Osteoblast (primary cell): ENCODE measurements at regions not wholly inside any gene's neighbourhood (a gene's known extent, or its start where the extent isn't known, plus 50 kb on each side); places are given as distances from the start of the nearest gene placed in this dataset.

ENCODE experiments used
- DNase-seq: peaks from one replicate; pipeline ENCODE4 v3.0.0; 2011; ENCODE audit warnings: low spot score, mixed read lengths; ENCODE audit not compliant: insufficient read length; ENCODE audit errors: missing footprints
- H2AFZ ChIP-seq: 2 replicates; pipeline ENCODE4 v1.6.0; 2011; ENCODE audit warnings: mild to moderate bottlenecking, low read length
- H3K27ac ChIP-seq: 2 replicates; pipeline ENCODE4 v1.5.1; 2011; ENCODE audit warnings: mild to moderate bottlenecking, low read depth, low read length, moderate library complexity
- H3K27me3 ChIP-seq: 2 replicates; pipeline ENCODE4 v1.6.0; 2012; ENCODE audit warnings: mild to moderate bottlenecking, control low read depth, inconsistent platforms, low read length, moderate library complexity; ENCODE audit not compliant: insufficient read depth
- H3K36me3 ChIP-seq: 2 replicates; pipeline ENCODE4 v1.5.1; 2011; ENCODE audit warnings: mild to moderate bottlenecking, low read length, control low read depth, moderate library complexity; ENCODE audit not compliant: insufficient read depth
- H3K4me1 ChIP-seq: 2 replicates; pipeline ENCODE4 v1.5.1; 2011; ENCODE audit warnings: mild to moderate bottlenecking, low read length, control low read depth, moderate library complexity; ENCODE audit not compliant: insufficient read depth
- H3K4me2 ChIP-seq: 2 replicates; pipeline ENCODE4 v1.6.0; 2011; ENCODE audit warnings: mild to moderate bottlenecking, low read length; ENCODE audit not compliant: insufficient read depth
- H3K4me3 ChIP-seq: fragments of 200-600 bp; sonication (generic); 3 replicates; pipeline ENCODE4 v1.5.1; 2012; ENCODE audit warnings: mild to moderate bottlenecking, low read length, inconsistent platforms; ENCODE audit not compliant: insufficient read depth
- H3K79me2 ChIP-seq: 2 replicates; pipeline ENCODE4 v1.6.0; 2012; ENCODE audit warnings: mild to moderate bottlenecking, low read length, control low read depth, inconsistent platforms; ENCODE audit not compliant: insufficient read depth
- H3K9me3 ChIP-seq: 2 replicates; pipeline ENCODE4 v1.5.1; 2011; ENCODE audit warnings: low read depth, low read length, control low read depth
- H4K20me1 ChIP-seq: 2 replicates; pipeline ENCODE4 v1.6.0; 2012; ENCODE audit warnings: mild to moderate bottlenecking, low read length, control low read depth; ENCODE audit not compliant: insufficient read depth
- TF ChIP-seq, protein P1 (sequence below): IDR thresholded peaks from 2 replicates; pipeline ENCODE4 v1.5.1; 2011; ENCODE audit warnings: mild to moderate bottlenecking, low read depth, low read length, moderate library complexity; ENCODE audit errors: extremely low read depth

DNA sequence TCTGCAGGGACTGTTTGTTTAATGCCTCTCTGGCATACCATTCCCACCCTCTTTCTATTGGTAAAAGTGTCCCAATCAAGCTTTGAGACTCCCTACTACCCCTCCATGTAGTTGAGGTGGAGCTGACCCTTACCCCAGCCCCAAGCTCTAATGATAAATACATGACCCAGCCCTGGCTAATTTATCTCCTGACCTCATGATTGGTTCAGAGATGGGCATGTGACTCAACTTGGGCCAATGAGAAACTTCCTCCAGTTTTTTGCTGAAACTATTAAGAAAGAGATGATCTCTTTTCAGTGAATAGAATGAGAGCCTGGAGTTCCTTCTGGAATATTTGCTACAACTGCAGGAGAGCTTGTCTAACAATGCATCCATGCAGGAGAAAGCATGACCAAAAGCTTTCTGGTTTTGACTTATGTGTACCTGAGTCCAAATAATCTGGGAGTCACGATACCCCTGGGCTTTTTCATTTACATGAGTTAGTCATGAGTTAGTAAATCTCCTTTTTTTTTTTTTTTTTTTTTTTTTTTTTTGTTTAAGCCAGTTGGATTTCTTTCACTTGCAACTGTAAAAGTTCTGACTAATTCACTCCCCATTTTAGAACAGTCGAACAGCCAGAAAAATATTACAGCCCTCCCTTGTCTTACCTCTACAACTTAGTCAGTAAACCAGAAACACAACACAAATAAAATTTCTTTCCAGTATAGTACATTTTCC lies 66.5 kb upstream of the TLK1 start:
- Histone ChIP-seq H3K36me3 (no peaks in the 10 kb centered on the region), H3K27me3 (no peaks in the 10 kb centered on the region), H3K9me3 (no peaks in the 10 kb centered on the region), H3K4me3 (no peak overlapping the region), H4K20me1 (no peaks in the 10 kb centered on the region), H3K4me1 (peaks cover 21% of the 10 kb centered on the region), H3K4me2 (peak overlapping the region; percentile 9), H2AFZ (no peak overlapping the region), H3K79me2 (no peaks in the 10 kb centered on the region), H3K27ac (no peak overlapping the region)
- TF ChIP-seq, protein P1, sequence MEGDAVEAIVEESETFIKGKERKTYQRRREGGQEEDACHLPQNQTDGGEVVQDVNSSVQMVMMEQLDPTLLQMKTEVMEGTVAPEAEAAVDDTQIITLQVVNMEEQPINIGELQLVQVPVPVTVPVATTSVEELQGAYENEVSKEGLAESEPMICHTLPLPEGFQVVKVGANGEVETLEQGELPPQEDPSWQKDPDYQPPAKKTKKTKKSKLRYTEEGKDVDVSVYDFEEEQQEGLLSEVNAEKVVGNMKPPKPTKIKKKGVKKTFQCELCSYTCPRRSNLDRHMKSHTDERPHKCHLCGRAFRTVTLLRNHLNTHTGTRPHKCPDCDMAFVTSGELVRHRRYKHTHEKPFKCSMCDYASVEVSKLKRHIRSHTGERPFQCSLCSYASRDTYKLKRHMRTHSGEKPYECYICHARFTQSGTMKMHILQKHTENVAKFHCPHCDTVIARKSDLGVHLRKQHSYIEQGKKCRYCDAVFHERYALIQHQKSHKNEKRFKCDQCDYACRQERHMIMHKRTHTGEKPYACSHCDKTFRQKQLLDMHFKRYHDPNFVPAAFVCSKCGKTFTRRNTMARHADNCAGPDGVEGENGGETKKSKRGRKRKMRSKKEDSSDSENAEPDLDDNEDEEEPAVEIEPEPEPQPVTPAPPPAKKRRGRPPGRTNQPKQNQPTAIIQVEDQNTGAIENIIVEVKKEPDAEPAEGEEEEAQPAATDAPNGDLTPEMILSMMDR, result no peak
- no peak for DNase-seq

DNA sequence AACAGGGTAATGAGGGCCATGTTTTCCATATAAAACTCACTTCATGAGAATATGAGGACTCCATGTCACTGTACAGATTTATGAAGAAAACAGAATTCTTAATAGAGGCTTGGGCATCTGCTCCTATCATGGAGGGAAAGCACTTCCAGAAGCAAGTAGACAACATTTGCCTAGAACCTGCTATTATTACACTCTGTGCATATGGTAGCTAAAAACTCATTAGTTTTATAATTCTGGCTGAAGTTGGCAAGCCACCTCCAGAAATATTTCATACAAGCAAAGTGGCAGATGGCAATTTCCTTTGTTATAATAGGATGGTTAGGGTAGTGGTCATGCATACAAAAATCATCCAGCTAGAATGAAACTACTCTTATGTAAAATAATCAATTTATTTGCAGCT lies 65.8 kb upstream of the TLK1 start:
- no peak overlapping the region for H3K4me3 ChIP-seq
- H3K9me3 ChIP-seq, result no peaks in the 10 kb centered on the region
- H3K4me1 ChIP-seq, result peaks cover 21% of the 10 kb centered on the region
- DNase-seq, result no peak
- no peak overlapping the region for H3K27ac ChIP-seq
- H3K36me3 ChIP-seq, result no peaks in the 10 kb centered on the region
- no peaks in the 10 kb centered on the region for H3K27me3 ChIP-seq
- no peaks in the 10 kb centered on the region for H3K79me2 ChIP-seq
- H3K4me2 ChIP-seq, result no peak overlapping the region
- TF ChIP-seq, protein P1, result no peak
- no peak overlapping the region for H2AFZ ChIP-seq
- H4K20me1 ChIP-seq, result no peaks in the 10 kb centered on the region

DNA sequence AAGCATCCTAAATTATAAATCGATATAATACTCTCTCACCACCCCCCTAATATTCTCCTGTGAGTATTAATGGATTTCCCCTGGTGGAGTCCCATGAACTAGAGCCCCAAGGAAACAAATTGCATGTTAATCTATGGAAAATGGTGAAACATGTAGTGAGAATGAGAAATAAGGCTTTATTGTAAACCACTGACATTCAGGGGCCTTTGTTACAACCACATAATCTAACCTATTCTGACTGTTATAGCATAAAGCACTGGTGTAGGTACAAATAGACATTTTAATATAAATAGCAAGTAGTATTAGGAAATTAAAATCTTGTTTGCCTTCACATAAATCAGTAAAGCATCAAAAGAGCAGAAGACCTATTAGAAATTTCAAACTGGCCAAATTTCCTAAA lies 65.3 kb upstream of the TLK1 start:
- Histone ChIP-seq H3K4me1 (peaks cover 21% of the 10 kb centered on the region), H3K36me3 (no peaks in the 10 kb centered on the region), H3K9me3 (no peaks in the 10 kb centered on the region), H3K4me3 (no peak overlapping the region), H3K79me2 (no peaks in the 10 kb centered on the region), H3K27me3 (no peaks in the 10 kb centered on the region), H2AFZ (no peak overlapping the region), H3K27ac (no peak overlapping the region), H4K20me1 (no peaks in the 10 kb centered on the region), H3K4me2 (no peak overlapping the region)
- TF ChIP-seq, protein P1, result no peak
- no peak for DNase-seq

DNA sequence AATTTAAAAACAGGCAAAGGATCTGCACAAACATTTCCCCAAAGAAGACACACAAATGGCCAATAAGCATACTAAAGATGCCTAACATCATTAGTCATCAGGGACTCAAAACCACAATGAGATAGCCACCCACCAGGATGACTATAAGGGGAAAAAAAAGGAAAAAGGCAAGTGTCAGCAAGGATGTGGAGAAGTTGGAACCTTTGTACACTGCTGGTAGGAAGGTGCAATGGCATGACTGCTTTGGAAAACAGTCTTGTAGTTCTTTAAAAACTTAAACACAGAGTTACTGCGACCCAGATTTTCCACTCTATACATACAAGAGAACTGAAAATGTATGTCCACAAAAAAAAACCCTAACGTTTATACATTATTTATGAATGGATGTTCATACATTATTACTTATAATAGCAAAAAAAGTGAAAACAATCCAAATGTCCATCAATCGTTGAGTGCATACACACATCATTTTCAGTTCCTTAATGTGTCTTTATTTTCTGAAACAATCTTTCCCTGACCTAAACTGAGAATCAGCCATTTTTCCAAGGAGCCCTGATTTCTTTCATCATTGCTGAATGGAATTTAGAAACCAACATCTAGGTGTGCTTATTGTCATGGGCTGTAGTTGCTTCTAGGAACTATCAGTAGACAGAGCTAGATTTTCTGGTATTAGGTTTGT lies 64.7 kb upstream of the TLK1 start:
- no peak for DNase-seq
- no peaks in the 10 kb centered on the region for H3K36me3 ChIP-seq
- peak overlapping the region; percentile 34 for H3K4me2 ChIP-seq
- no peaks in the 10 kb centered on the region for H3K9me3 ChIP-seq
- TF ChIP-seq, protein P1, result peak; percentile 49
- peaks cover 21% of the 10 kb centered on the region for H3K4me1 ChIP-seq
- H3K27me3 ChIP-seq, result no peaks in the 10 kb centered on the region
- no peaks in the 10 kb centered on the region for H4K20me1 ChIP-seq
- H3K4me3 ChIP-seq, result no peak overlapping the region
- no peaks in the 10 kb centered on the region for H3K79me2 ChIP-seq
- H3K27ac ChIP-seq, result no peak overlapping the region
- no peak overlapping the region for H2AFZ ChIP-seq
